GM21723 (cell line): ENCODE measurements at regions not wholly inside any gene's neighbourhood (a gene's known extent, or its start where the extent isn't known, plus 50 kb on each side); places are given as distances from the start of the nearest gene placed in this dataset.
"Not testable (repeated sequence)": the region's sequence is repeated elsewhere in the genome, so short reads cannot be mapped to it uniquely, and the experiment has no call there.

Source experiments
- ATAC-seq: cut with Tn5 transposase; IDR thresholded peaks from one replicate; pipeline ENCODE4 v1.9.1; 2021; ENCODE audit warnings: mild to moderate bottlenecking, moderate library complexity; ENCODE audit not compliant: unreplicated experiment

GRCh38 chr6:170087421-170087780, 203.5 kb downstream of the DLL1 start:
- not testable (repeated sequence) for ATAC-seq

GRCh38 chr6:170086639-170087420, 204.0 kb downstream of the DLL1 start:
- no peak for ATAC-seq

GRCh38 chr6:170085475-170086401, 205.1 kb downstream of the DLL1 start:
- ATAC-seq: no peak

GRCh38 chr6:170084166-170084730, 206.6 kb downstream of the DLL1 start:
- no peak for ATAC-seq

GRCh38 chr6:170083236-170084051, 207.4 kb downstream of the DLL1 start:
- no peak for ATAC-seq

GRCh38 chr6:170082531-170083187, 208.2 kb downstream of the DLL1 start:
- no peak for ATAC-seq

GRCh38 chr6:170082067-170082466, 208.8 kb downstream of the DLL1 start:
- ATAC-seq: no peak

- ATAC-seq: no peak
Observed at GRCh38 chr6:170081556-170081955, 209.3 kb downstream of the DLL1 start.

GRCh38 chr6:170080828-170081371, 210.0 kb downstream of the DLL1 start:
- ATAC-seq: no peak

- no peak for ATAC-seq
Observed at GRCh38 chr6:170080169-170080827, 210.6 kb downstream of the DLL1 start.

GRCh38 chr6:170076466-170077165, 214.3 kb downstream of the DLL1 start:
- no peak for ATAC-seq

GRCh38 chr6:170075659-170076223, 215.1 kb downstream of the DLL1 start:
- no peak for ATAC-seq

GRCh38 chr6:170074907-170075306, 216.0 kb downstream of the DLL1 start:
- ATAC-seq: no peak

- no peak for ATAC-seq
Observed at GRCh38 chr6:170074435-170074834, 216.4 kb downstream of the DLL1 start.

- ATAC-seq: no peak
Observed at GRCh38 chr6:170073846-170074245, 217.0 kb downstream of the DLL1 start.

GRCh38 chr6:170072246-170072645, 218.6 kb downstream of the DLL1 start:
- ATAC-seq: no peak

- ATAC-seq: no peak
Observed at GRCh38 chr6:170069611-170070010, 221.3 kb downstream of the DLL1 start.

GRCh38 chr6:170068496-170068895, 222.4 kb downstream of the DLL1 start:
- ATAC-seq: no peak
